Tibial nerve (tissue), 4 donors: ENCODE measurements at regions not wholly inside any gene's neighbourhood (a gene's known extent, or its start where the extent isn't known, plus 50 kb on each side); places are given as distances from the start of the nearest gene placed in this dataset.

ENCODE experiments used
- DNase-seq, 2 donors: peaks; one replicate each; pipeline ENCODE4 v3.0.0-alpha.2; 2019; ENCODE audit warnings: low spot score in 2 of 2
- H3K27ac ChIP-seq, 4 donors: fragments of 200-600 bp; sonication (generic) in 3 of 4; one replicate each; pipeline ENCODE4 v1.5.1; 2017 to 2019; ENCODE audit warnings: mild to moderate bottlenecking in 1 of 4
- H3K27me3 ChIP-seq, 2 donors: fragments of 200-600 bp; sonication (generic) in 1 of 2; one replicate each; pipeline versions ENCODE4 v1.5.1 to v1.6.0; 2017 to 2019
- H3K36me3 ChIP-seq, 3 donors: fragments of 200-600 bp; sonication (generic); one replicate each; pipeline ENCODE4 v1.5.1; 2018 to 2019
- H3K4me1 ChIP-seq, 4 donors: fragments of 200-600 bp; sonication (generic) in 3 of 4; one replicate each; pipeline ENCODE4 v1.5.1; 2017 to 2019
- H3K4me3 ChIP-seq, 4 donors: fragments of 200-600 bp; sonication (generic) in 3 of 4; one replicate each; pipeline ENCODE4 v1.5.1; 2017 to 2019; ENCODE audit warnings: mild to moderate bottlenecking in 1 of 4, moderate library complexity in 1 of 4
- H3K9me3 ChIP-seq, 4 donors: fragments of 200-600 bp; sonication (generic) in 3 of 4; one replicate each; pipeline ENCODE4 v1.5.1; 2017 to 2019
- CTCF ChIP-seq, 5 experiments: fragments of 200-600 bp in 3 of 5; fragments of 450-650 bp in 2 of 5; sonication (generic) in 3 of 5; IDR thresholded peaks; one replicate each; pipeline ENCODE4 v1.5.1; 2016 to 2019; ENCODE audit warnings: antibody characterized with exemption in 5 of 5, mild to moderate bottlenecking in 3 of 5, moderate library complexity in 2 of 5
- EP300 ChIP-seq, 2 donors: sonication (generic); formaldehyde crosslinking; IDR thresholded peaks; one replicate each; pipeline ENCODE4 v1.6.1; 2017; ENCODE audit warnings: antibody characterized with exemption in 2 of 2, mild to moderate bottlenecking in 1 of 2
- POLR2A ChIP-seq, 2 donors: fragments of 450-650 bp; IDR thresholded peaks; one replicate each; pipeline ENCODE4 v1.6.1; 2017; ENCODE audit warnings: antibody characterized with exemption in 2 of 2, mild to moderate bottlenecking in 2 of 2, moderate library complexity in 2 of 2
- WGBS, 2 donors: methylation state at CpG; one replicate each; pipeline ENCODE4 v1.1.5; 2018; 5-methylcytosine and 5-hydroxymethylcytosine counted together

DNA sequence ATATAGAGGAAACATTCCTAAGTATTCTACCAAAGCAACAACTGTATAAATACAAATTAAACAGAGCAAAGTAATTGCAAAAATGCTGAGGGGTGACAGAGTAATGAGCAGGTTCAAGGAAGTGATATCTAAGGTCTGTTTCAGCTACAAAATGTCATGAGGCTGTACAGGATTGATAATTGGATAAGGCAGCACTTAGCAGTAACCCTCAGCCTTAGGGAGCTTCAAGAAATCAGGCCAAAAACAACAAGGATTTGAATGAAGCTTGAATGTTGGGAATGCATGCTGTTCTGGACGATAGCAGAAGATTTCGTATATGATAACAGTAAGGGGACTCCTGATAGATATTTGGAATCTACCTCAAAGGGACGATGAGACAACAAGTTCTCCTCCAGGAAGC lies 142.0 kb upstream of the MMADHC start:
- Histone ChIP-seq H3K4me1 (peaks cover 0 to 5% (median 0%) of the 10 kb centered on the region in 4 donors), H3K27ac (no peak overlapping the region), H3K27me3 (no peaks in the 10 kb centered on the region), H3K36me3 (no peaks in the 10 kb centered on the region), H3K4me3 (no peak overlapping the region), H3K9me3 (no peaks in the 10 kb centered on the region)
- 56 to 76% methylated on average over 3 of the region's 3 CpGs for WGBS, 2 donors
- DNase-seq = no peak
- TF ChIP-seq POLR2A (IDR thresholded peaks at IDR 0.05) = no peak
- no peak for TF ChIP-seq CTCF (IDR thresholded peaks at IDR 0.05)
- no peak for TF ChIP-seq EP300 (IDR thresholded peaks at IDR 0.05)

DNA sequence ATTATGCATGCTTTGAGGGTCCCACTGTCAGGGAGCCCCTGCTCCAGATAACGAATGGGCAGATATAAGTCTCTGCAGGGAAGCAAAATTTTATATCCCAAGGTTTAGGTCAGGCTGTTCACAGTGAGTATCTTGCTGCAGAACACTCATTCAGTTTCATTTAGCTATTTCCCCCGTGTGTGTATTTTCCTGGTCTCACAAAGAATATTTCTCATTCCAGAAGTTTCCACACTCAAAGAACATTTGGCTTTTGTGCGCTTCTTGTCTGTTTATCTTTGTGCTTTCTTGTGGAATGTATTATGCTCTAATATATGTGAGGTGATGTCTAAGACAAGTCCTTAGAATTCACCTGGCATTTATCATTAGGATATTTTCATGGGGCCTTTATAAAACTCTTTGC lies 140.4 kb upstream of the MMADHC start:
- Histone ChIP-seq H3K9me3 (no peaks in the 10 kb centered on the region), H3K4me1 (no peaks in the 10 kb centered on the region), H3K27me3 (no peaks in the 10 kb centered on the region), H3K27ac (no peak overlapping the region), H3K36me3 (no peaks in the 10 kb centered on the region), H3K4me3 (no peak overlapping the region)
- no peak for DNase-seq
- 54 to 61% methylated on average over 3 of the region's 3 CpGs for WGBS, 2 donors
- TF ChIP-seq POLR2A (IDR thresholded peaks at IDR 0.05) (no peak), CTCF (IDR thresholded peaks at IDR 0.05) (no peak), EP300 (IDR thresholded peaks at IDR 0.05) (no peak)

- Histone ChIP-seq H3K27ac (no peak overlapping the region), H3K36me3 (no peaks in the 10 kb centered on the region), H3K9me3 (no peaks in the 10 kb centered on the region), H3K27me3 (no peaks in the 10 kb centered on the region), H3K4me1 (peaks cover 0 to 6% (median 0%) of the 10 kb centered on the region in 4 donors), H3K4me3 (no peak overlapping the region)
- WGBS, 2 donors = 46 to 52% methylated on average over 2 of the region's 2 CpGs
- no peak for TF ChIP-seq POLR2A (IDR thresholded peaks at IDR 0.05)
- TF ChIP-seq EP300 (IDR thresholded peaks at IDR 0.05) = no peak
- TF ChIP-seq CTCF (IDR thresholded peaks at IDR 0.05) = no peak
- DNase-seq = no peak
These were observed 137.7 kb upstream of the MMADHC start for GRCh38 chr2:149725234-149725633.

- H3K27me3 ChIP-seq = no peaks in the 10 kb centered on the region
- 91 to 94% methylated on average over 4 of the region's 4 CpGs for WGBS, 2 donors
- H3K4me3 ChIP-seq = no peak overlapping the region
- H3K9me3 ChIP-seq = no peaks in the 10 kb centered on the region
- no peaks in the 10 kb centered on the region for H3K36me3 ChIP-seq
- no peak for DNase-seq
- no peak for TF ChIP-seq EP300 (IDR thresholded peaks at IDR 0.05)
- TF ChIP-seq POLR2A (IDR thresholded peaks at IDR 0.05) = no peak
- TF ChIP-seq CTCF (IDR thresholded peaks at IDR 0.05) = no peak
- H3K4me1 ChIP-seq = peaks cover 0 to 6% (median 0%) of the 10 kb centered on the region in 4 donors
- no peak overlapping the region for H3K27ac ChIP-seq
These were observed 136.5 kb upstream of the MMADHC start for GRCh38 chr2:149724091-149724490.

GRCh38 chr2:149720615-149721014 lies 133.0 kb upstream of the MMADHC start:
- no peak overlapping the region for H3K27ac ChIP-seq
- 17% methylated on average over 2 of the region's 2 CpGs for WGBS, 2 donors
- H3K27me3 ChIP-seq = no peaks in the 10 kb centered on the region
- no peak for DNase-seq
- TF ChIP-seq EP300 (IDR thresholded peaks at IDR 0.05) (no peak), POLR2A (IDR thresholded peaks at IDR 0.05) (no peak), CTCF (IDR thresholded peaks at IDR 0.05) (no peak)
- H3K9me3 ChIP-seq = no peaks in the 10 kb centered on the region
- no peak overlapping the region for H3K4me3 ChIP-seq
- H3K4me1 ChIP-seq = peaks cover 0 to 6% (median 0%) of the 10 kb centered on the region in 4 donors
- H3K36me3 ChIP-seq = no peaks in the 10 kb centered on the region
